Colonic mucosa (tissue), 4 donors: ENCODE measurements at regions not wholly inside any gene's neighbourhood (a gene's known extent, or its start where the extent isn't known, plus 50 kb on each side); places are given as distances from the start of the nearest gene placed in this dataset.

Experiments used
- DNase-seq: peaks from one replicate; pipeline ENCODE4 v3.0.0-alpha.2; 2020
- H3K27ac ChIP-seq: fragments of 200-600 bp; one replicate; pipeline ENCODE4 v1.8.0; 2021
- H3K27me3 ChIP-seq: fragments of 200-600 bp; one replicate; pipeline ENCODE4 v1.8.0; 2021
- H3K36me3 ChIP-seq: fragments of 200-600 bp; one replicate; pipeline ENCODE4 v1.8.0; 2021
- H3K4me1 ChIP-seq: fragments of 200-600 bp; one replicate; pipeline ENCODE4 v1.8.0; 2021; ENCODE audit warnings: mild to moderate bottlenecking
- H3K4me3 ChIP-seq: fragments of 200-600 bp; one replicate; pipeline ENCODE4 v1.8.0; 2021
- H3K9ac ChIP-seq, 2 donors: one replicate each; pipeline ENCODE4 v1.7.0; 2013; ENCODE audit warnings: control low read depth in 2 of 2, low read depth in 2 of 2, low read length in 2 of 2
- H3K9me3 ChIP-seq: fragments of 200-600 bp; one replicate; pipeline ENCODE4 v1.8.0; 2021
- intact Hi-C: fragments of 100-400 bp; cut with DNase I; formaldehyde crosslinking; loops from one replicate; pipeline ENCODE4 v1.14.1; 2022
- TF ChIP-seq, protein P1 (sequence below): fragments of 200-600 bp; IDR thresholded peaks from one replicate; pipeline ENCODE4 v1.8.0; 2022; ENCODE audit warnings: antibody characterized with exemption, mild to moderate bottlenecking
- donor health status: healthy.
- donor health status: DM: no; HTN: no; CAD: no.
- donor health status: DM: no; HTN: no; CAD: no.

GRCh38 chr17:77330602-77331081 is 189.9 kb downstream of the SEC14L1 start:
- H3K4me1 ChIP-seq: peaks cover 24% of the 10 kb centered on the region

GRCh38 chr17:77331301-77331864 is 190.6 kb downstream of the SEC14L1 start:
- no peaks in the 10 kb centered on the region for H3K9me3 ChIP-seq
- H3K27me3 ChIP-seq: no peaks in the 10 kb centered on the region
- DNase-seq: peak; percentile 97
- no peak overlapping the region for H3K4me3 ChIP-seq
- TF ChIP-seq, protein P1, sequence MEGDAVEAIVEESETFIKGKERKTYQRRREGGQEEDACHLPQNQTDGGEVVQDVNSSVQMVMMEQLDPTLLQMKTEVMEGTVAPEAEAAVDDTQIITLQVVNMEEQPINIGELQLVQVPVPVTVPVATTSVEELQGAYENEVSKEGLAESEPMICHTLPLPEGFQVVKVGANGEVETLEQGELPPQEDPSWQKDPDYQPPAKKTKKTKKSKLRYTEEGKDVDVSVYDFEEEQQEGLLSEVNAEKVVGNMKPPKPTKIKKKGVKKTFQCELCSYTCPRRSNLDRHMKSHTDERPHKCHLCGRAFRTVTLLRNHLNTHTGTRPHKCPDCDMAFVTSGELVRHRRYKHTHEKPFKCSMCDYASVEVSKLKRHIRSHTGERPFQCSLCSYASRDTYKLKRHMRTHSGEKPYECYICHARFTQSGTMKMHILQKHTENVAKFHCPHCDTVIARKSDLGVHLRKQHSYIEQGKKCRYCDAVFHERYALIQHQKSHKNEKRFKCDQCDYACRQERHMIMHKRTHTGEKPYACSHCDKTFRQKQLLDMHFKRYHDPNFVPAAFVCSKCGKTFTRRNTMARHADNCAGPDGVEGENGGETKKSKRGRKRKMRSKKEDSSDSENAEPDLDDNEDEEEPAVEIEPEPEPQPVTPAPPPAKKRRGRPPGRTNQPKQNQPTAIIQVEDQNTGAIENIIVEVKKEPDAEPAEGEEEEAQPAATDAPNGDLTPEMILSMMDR: peak; percentile 94
- no peak overlapping the region for H3K27ac ChIP-seq
- H3K9ac ChIP-seq: peak overlapping the region; percentile 42 to 46
- intact Hi-C loops: loop anchor here (1.0 to 5.0 kb wide), 2 partner anchors 96 to 164 kb away; no protein-coding TSS in a partner anchor
- H3K4me1 ChIP-seq: peaks cover 19% of the 10 kb centered on the region
- H3K36me3 ChIP-seq: no peaks in the 10 kb centered on the region

More at GRCh38 chr17:77330602-77331081, 189.9 kb downstream of the SEC14L1 start:
- H3K4me3 ChIP-seq: no peak overlapping the region
- H3K27me3 ChIP-seq: no peaks in the 10 kb centered on the region
- no peaks in the 10 kb centered on the region for H3K9me3 ChIP-seq
- TF ChIP-seq, protein P1: no peak
- intact Hi-C loops: loop anchor here (1.0 to 5.0 kb wide), 2 partner anchors 97 to 165 kb away; no protein-coding TSS in a partner anchor
- H3K9ac ChIP-seq: no peak overlapping the region
- H3K36me3 ChIP-seq: no peaks in the 10 kb centered on the region
- no peak overlapping the region for H3K27ac ChIP-seq
- peak; percentile 18 for DNase-seq

- peak; percentile 18 for DNase-seq
- intact Hi-C loops: loop anchor here (5.0 kb wide), 1 partner anchor 95 kb away; no protein-coding TSS in a partner anchor
- TF ChIP-seq, protein P1: no peak
- Histone ChIP-seq H3K27me3 (no peaks in the 10 kb centered on the region), H3K9me3 (no peaks in the 10 kb centered on the region), H3K4me3 (no peak overlapping the region), H3K27ac (no peak overlapping the region), H3K4me1 (peaks cover 9% of the 10 kb centered on the region), H3K9ac (peak overlapping the region in 1 of 2 donors; percentile 46), H3K36me3 (no peaks in the 10 kb centered on the region)
Measured at GRCh38 chr17:77332034-77332971, 191.5 kb downstream of the SEC14L1 start.

DNA sequence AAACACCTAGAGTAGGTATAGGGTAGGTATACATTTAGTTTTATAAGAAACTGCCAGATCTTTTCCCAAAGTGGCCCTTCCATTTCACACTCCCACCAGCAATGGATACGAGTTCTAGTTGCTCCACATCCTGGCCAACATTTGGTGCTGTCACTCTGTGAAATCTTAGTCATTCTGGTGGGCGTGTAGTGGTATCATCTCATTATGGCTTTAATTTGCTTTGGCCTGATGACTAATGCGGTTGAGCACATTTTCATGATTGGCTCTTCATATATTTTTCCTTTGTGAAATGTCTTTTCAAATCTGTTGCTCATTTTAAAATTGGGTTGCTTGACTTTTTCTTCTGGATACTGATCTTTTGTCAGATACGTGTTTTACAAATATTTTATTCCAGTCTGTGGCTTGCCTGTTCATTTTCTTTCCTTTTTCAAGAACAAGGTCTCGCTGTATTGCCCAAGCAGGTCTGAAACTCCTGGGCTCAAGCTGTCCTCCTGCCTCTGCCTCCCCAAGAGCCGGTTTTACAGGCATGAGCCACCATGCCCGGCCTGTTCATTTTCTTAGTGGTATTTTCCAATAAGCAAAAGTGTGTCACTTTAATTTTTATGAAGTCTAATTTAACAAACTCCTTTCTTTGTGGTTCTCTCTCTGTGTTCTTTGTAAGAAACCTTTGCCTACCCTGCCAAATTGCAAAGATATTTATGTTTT is 192.4 kb downstream of the SEC14L1 start:
- Histone ChIP-seq H3K4me1 (peaks cover 8% of the 10 kb centered on the region), H3K9me3 (no peaks in the 10 kb centered on the region), H3K27ac (no peak overlapping the region), H3K27me3 (no peaks in the 10 kb centered on the region), H3K36me3 (no peaks in the 10 kb centered on the region), H3K4me3 (no peak overlapping the region), H3K9ac (no peak overlapping the region)
- DNase-seq: peak; percentile 18
- intact Hi-C loops: loop anchor here (5.0 kb wide), 1 partner anchor 94 kb away; no protein-coding TSS in a partner anchor
- TF ChIP-seq, protein P1: no peak

- intact Hi-C loops: no loop called here
Measured at GRCh38 chr17:77337150-77337549, 196.4 kb downstream of the SEC14L1 start.

More at GRCh38 chr17:77337150-77337549, 196.4 kb downstream of the SEC14L1 start:
- no peak overlapping the region for H3K4me3 ChIP-seq
- no peak overlapping the region for H3K27ac ChIP-seq
- H3K9ac ChIP-seq: no peak overlapping the region
- peak; percentile 4 for DNase-seq
- TF ChIP-seq, protein P1: no peak
- H3K27me3 ChIP-seq: no peaks in the 10 kb centered on the region
- H3K36me3 ChIP-seq: no peaks in the 10 kb centered on the region
- no peaks in the 10 kb centered on the region for H3K9me3 ChIP-seq
- H3K4me1 ChIP-seq: no peaks in the 10 kb centered on the region
